ENCODE measurements at regions not wholly inside any gene's neighbourhood (a gene's known extent, or its start where the extent isn't known, plus 50 kb on each side); places are given as distances from the start of the nearest gene placed in this dataset.
"Not testable (repeated sequence)": the region's sequence is repeated elsewhere in the genome, so short reads cannot be mapped to it uniquely, and the experiment has no call there.

GRCh38 chr15:58362262-58362922 is 69.4 kb upstream of the LIPC start:
- no peak for DNase-seq

- not testable (repeated sequence) for DNase-seq
These were observed 68.7 kb upstream of the LIPC start for GRCh38 chr15:58363118-58363517.

DNA sequence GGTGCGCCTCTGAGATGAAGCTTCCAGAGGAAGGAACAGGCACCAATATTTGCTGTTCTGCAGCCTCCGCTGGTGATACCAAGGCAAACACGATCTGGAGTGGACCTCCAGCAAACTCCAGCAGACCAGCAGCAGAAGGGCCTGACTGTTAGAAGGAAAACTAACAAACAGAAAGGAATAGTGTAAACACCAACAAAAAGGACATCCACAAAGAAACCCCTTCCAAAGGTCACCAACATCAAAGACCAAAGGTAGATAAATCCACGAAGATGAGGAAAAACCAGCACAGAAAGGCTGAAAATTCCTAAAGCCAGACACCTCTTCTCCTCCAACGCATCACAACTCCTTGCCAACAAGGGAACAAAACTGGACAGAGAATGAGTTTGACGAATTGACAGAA is 68.1 kb upstream of the LIPC start:
- DNase-seq: not testable (repeated sequence)

GRCh38 chr15:58365098-58365497 is 66.7 kb upstream of the LIPC start:
- DNase-seq: not testable (repeated sequence)

DNA sequence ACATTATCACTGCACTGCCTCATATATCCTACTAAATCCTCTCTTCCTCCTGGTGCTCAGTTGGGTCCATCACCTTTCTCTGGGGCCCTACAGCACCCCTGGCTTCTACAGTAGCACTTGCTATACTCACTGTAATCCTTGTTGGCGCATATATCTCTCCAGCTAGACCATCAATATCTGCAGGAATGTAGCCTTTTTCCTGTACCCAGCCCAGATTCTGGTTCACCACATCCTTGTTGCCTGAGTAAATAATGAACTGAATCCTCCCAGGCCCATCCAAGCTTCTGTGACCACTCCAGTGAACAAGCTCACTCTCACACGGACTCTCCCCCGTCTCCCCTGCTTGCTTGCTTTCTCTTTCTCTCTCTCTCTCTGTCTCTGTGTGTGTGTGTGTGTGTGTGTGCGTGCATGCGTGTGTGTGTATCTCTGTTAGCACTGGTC is 62.5 kb upstream of the LIPC start:
- no peak for DNase-seq

GRCh38 chr15:58369956-58370355 is 61.8 kb upstream of the LIPC start:
- DNase-seq: no peak

DNA sequence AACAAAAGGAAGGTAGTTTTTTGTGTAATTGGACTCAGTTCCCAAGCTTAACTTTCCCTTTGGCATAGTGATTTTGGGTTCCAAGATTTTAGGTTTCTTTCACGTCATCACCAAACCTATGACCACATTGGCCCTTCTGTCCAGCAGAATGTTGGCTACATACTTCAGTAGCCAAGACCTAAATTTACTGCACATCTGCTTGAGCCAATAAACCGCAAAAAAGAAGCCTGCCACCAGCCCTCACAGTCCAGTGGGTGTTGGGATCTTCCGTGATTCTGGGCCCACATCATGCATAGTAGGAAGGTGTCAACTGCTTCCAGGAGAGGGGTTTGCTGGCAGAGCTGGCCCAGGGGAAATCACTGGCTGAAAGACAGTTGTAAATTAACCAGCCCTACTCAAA is 57.6 kb upstream of the LIPC start:
- no peak for DNase-seq

DNA sequence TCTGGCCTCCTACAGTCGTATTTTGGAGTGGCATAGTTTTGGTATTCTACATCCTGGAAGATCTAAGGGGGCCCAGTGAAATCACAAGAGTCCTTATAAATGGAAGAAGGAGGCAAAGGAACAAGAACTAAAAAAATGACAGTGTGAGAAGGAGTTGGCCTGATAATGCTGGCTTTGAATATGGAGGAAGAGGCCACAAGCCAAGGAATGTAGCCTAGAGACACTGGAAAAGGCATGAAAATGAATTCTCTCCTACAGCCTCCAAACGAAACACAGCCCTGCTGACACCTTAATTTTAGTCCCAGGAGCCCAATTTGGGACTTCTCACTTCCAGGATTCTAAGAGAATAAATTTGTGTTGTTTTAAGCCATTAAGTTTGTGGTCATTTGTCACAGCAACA is 54.6 kb upstream of the LIPC start:
- DNase-seq: no peak

DNA sequence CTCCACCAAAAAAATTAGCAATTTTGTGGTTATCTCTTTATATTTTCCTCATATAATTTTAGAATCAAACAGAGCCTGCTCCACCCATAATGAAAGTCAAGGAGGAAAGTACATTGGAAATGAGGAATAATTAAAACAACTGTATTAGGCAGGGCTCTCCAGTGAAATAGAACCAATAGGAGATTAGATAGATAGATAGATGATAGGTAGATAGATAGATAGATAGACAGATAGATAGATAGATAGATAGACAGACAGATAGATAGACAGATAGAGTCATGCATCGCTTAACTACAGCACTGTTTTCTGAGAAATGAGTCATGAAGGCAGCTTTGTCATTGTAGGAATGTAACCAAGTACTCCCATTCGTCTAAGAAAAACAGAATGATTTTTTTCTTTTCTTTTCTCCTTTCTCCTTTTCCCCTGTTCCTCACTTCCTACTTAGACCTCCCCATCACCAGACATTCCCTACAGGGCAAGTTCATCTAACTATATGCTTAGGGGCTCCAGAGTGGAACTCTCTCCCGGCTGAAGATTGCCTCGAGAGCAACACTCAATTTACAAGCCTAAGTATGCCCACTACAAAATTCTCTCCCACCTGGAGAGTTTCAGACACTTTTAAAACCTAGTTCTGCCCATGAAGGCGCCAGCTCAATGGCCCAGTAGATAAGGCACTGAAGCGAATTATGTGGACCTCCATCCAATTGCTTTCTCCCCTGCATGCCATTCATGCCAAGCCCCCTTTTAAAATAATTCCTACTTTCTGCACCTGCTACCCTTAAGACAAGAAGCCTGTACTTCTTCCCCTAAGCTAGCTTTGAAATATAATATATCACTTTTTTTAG is 53.3 kb upstream of the LIPC start:
- DNase-seq: no peak

- not testable (repeated sequence) for DNase-seq
These were observed 52.3 kb upstream of the LIPC start for GRCh38 chr15:58379454-58379853.

DNA sequence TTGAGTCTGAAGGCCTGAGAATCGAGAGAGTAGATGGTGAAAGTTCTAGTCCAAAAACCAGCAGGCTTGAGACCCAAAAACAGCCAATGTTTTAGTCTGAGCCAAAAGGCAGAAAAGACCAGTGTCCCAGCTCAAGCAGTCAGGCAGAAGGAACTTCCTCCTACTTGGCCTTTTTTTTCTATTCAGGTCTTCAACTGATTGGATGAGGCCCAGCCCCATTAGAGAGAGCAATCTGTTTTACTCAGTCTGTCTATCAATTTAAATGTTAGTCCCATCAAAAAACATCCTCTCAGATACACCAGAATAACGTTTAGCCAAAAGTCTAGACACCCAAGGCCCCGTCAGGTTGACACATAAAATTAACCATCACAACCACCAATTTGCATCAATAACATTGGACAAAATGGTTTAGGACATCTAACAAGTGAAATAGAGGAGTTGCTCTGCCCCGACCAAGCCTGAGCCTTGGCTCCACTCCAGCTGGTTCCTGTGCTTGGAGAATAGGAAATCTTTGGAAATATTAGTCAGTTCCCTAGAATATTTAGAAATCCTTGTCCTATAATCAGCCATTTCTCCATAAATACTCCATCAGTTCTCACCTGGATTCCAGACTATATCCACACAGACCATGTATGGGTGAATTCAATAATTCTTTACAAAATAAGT is 51.4 kb upstream of the LIPC start:
- DNase-seq: no peak

DNA sequence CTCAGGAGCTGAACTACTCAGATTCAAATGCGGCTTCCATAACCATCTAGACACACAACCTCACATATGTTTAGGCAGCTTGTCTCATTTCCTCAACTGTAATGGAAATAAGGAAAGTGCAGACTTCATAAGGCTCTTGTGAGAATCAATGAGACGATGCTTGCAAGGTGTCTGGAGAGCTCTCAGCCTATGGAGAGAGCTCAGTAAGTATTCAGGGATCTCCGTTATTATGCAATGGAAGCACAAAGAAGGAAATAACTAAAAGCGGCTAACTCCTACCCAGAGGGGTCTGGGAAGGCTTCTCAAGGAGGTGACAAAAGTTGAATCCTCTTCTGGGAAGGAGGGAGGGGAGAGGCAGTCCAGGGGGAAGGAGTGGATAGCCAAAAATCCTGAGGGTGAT is 50.1 kb upstream of the LIPC start:
- DNase-seq: no peak

Measured in NCI-H2029 (cell line).